ENCODE measurements at regions not wholly inside any gene's neighbourhood (a gene's known extent, or its start where the extent isn't known, plus 50 kb on each side); places are given as distances from the start of the nearest gene placed in this dataset.

DNA sequence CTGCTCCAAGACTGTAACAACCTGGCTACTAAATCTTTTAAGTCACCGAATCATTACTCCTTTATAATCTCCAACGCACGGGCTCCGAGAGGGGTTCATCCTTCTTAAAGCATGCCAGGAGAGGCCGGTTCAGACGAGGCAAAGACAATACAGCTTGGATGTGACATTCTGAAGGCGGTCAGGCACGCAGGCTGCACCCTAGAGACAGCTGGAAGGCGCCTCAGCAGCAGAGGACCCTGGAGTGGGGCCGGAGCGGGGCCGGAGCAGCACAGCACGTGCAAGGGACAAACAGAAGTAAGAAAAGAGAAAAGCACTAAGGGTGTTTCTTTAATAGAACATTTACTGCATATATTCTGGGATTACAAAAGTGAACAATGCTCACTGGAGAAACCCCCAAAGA is 97.8 kb upstream of the PPP2R2D start:
- no peak for DNase-seq (ENCODE audit: low spot score)

DNA sequence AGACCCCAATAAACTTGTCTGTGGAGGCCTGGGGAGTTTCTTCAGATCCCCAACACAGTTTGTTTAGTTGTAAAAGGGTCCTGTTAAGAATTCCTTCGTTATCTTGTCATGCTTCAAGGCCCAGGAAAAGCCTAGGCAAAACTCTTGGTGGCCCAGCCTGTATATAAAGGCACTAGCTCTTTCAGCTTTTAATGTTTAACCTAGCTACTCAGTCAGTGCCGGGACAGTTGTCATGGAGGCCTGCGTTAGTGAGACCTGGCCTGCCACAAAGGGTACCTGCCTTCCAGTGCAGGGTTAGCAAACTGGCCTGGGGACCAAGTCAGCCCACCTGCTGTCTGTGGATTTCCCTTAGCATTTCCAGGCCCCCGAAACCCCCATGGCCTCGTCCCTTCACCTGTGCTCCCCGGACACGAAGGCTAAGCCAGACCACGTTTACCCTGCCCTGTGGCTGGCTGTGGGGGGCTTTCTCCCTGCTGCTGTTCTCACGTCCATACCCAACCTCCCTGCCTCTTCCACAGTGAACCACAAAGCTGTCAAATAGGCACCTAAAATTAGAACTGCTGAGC is 96.9 kb upstream of the PPP2R2D start:
- DNase-seq (ENCODE audit: low spot score), result no peak

DNA sequence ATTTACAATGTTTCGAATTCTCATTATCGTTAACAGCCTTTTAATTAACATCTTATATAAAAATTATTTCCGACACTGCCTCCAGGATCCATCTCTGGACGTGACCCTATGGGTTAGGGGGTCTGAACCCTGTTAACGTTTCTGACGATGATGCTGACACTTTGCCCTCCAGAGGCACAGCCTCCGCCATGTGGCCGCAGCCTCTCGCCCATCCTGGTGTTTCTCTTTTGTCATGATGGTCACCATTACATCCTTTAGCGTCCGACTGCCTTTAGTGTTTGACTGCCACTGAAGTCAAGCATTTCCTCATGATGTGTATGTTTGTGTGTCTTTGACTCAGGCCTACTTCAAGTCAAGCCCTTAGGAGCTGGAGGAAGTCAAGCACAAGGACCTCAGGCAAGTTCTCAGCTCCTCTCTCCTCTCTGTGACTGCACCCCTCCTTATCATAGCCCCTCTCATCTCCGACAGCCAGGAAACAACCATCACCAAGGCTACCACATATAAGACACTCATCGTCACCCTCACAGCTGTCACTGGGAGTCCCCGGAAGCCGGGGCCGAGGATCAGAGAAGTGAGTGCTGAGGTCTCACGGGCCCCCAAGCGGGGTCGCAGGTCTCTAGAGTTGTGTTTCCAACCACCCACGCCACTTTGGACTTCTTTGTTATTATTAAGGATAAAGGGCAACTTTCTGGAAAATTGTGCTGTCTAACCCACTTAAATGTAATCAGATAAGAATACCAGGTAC is 96.1 kb upstream of the PPP2R2D start:
- no peak for DNase-seq (ENCODE audit: low spot score)

DNA sequence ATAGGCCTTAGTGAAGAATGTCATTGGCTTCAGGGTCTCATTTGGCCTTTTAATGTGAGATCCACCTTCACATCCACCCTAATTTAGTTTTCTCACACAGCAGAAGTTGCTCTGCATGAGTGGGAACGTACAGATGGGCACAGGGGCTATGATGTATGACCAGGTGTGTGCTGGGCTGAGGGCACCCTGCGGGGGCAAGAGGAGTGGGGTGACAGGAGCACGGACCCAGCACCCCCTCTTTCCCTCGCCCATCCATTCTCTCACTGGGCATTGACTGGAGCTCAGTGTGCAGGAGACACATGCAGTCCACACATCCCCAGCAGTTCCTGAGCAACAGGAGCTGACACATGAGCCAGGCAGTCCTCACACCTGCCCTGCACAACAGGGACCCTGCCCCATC is 95.1 kb upstream of the PPP2R2D start:
- DNase-seq (ENCODE audit: low spot score), result no peak

DNA sequence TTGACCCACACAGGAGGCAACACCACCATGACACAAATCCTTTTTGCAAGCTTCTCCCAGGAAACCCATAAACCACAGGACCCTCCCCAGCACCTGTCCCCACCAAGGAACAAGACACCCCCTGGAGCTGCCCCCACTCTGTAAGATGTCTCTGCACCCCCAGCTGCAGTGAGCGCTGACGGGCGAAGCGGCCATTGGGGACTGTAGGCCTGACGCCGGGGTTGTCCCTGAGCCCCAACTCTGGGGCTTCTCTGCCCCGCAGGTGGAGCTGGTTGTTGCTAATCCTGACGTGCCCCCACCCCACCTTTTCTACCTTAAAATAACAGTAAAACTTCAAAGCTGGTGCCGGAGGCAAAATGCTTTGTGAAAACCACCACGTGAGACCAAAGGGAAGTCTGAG is 94.7 kb upstream of the PPP2R2D start:
- no peak for DNase-seq (ENCODE audit: low spot score)

DNA sequence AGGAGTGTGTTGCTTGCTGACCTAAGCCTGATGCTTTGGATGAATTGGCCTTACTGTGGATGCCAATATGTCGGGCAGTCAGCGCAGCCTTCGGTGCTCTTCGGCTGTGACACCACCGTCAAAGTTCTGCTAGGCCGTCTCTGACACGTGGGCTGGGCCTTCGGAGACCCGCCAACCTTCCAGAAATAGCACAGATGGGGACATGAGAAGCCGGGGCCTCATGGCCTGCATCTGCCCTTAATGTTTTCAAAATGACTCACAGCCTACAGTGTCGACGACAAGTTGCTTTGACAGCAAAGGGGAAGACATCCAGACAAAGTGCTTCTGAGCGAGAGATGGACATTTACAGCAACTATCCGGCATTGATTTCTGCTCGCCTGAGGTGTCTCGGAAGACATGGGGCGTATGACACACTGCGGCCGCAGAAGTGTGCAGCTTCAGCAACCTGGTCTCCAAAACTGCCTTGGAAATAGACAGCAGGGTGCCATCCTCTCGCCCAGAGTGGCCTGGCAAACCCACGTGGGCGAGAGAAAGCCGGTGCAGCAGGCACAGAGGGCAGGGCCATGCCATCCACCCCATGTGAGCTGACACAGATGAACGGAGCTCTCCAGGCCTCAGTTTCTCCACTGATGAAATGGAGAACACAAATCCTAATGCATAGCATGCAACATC is 94.0 kb upstream of the PPP2R2D start:
- no peak for DNase-seq (ENCODE audit: low spot score)

DNA sequence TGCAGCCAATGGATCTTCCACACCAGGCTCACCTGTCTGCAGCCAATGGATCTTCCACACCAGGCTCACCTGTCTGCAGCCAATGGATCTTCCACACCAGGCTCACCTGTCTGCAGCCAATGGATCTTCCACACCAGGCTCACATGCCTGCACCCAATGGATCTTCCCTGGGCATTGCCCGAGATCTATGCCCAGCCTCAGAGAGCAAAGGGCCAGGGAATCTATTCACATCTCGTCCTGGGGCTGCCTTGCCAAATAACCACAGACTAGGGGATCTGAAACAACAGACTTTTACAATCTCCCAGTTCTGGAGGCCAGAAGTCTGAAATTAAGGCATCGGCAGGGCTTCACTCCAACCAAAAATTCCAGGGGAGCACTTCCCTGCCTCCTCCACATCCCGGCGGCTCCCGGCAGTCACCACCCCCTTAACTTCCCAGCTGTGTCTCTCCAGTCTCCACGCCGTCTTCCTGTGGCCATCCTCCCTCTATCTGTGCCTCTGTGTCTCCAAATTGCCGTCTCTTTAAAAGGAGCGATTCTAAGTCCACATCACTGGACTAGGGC is 92.4 kb upstream of the PPP2R2D start:
- no peak for DNase-seq (ENCODE audit: low spot score)

DNA sequence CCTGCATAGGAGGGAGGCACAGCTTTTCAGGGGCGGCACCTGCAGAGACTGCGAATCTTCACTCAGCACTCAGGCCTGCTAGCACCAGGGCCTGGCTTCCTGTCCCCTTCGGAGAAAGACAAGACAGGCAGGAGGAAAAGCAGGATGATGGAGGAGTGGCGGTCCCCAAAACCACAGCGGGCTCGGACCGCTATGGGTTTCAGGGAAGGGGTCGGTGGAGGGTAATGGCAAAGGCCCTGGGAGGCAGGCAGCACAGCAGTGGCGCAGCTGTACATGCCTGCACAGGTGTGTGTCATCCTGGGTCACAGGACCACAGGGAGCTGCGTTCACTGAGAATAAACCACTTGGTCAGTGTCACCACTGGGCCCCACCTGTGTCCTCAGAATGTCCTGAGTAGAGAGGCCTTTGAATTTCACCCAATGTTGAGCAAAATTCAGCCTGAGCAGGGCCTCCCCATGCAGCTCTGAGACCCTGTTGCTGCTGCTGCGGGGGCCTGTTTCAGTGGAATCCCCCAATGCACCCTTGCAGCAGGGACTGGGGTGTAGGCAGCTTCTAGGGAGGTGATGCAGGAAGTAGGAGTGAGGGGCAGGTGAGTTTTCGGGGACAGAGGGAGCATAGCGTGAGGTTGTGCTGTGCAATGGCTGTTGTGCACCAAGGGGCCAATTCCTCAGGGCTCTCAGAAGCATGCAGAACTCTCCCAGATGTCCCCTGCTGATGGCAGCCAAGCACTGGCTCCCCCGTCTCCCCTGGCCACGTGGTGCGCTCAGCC is 90.6 kb upstream of the PPP2R2D start:
- DNase-seq (ENCODE audit: low spot score), result no peak

DNA sequence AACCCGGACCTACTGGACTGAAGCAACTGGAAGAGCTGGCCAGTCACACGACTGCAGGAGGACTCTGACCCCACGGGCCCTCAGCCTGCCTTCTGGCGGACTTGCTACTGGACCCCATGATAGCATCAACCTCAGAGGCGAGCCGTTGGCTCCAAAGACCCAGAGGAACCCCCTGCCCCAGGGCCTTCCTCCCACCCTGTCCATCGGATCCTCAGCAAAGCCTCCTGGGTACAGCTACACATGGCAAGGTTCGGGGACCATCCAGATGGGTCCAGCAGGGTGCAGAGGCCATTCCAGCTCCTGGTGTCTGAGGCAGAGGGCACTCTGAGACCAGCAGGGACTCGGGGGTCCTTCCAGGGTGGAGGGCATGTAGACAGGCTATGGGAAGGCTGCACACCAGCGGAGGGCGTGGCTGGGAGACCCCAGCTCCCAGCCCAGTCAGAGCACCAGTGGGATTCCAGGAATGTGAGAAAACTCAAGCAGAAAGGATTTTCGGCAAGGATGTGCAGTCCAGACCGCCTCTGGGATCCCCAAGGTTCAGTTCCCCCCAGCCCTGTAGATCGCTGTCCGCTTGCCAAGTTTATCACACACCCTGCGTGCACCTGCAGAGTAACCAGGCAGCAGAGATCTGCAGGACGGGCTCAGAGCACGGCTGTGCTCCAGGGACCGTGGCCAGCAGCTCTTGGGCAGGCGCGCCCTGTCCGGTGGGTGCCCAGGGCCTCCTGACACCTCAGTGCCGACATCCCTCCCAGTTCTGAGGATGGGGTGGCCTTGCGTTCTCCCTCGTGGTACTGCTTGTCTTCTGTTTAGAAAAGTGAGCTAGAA is 89.8 kb upstream of the PPP2R2D start:
- no peak for DNase-seq (ENCODE audit: low spot score)

DNA sequence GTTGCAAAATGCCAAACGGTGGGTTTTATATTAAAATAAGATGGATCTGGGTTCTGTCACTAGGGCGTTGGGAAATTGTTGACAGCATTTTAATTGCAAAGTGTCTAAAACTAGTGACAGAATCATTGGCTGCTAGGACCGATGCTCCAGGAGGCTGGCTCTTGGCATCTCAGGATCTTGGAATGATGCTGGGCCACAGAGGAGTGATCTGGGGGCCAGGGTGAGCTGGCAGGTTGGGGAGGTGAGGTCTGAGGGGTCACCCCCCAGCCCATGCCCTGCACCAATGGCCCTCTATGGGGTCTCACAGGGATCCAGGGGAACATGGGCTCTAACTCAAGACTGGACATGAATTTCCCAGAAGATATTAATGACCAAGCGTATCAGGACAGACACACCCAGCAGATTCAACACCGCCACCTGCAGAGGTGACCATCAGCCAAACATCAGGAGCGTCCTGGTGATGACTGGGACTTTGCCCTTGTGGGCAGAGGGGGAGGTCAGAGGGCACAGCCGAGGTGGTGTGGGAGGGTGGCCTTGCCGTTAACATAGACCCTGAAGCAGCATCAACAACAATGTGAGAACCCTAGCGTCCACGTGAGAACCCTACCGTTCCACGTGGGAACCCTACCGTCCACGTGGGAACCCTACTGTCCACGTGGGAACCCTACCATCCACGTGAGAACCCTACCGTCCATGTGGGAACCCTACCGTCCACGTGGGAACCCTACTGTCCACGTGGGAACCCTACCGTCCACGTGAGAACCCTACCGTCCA is 89.0 kb upstream of the PPP2R2D start:
- no peak for DNase-seq (ENCODE audit: low spot score)

DNA sequence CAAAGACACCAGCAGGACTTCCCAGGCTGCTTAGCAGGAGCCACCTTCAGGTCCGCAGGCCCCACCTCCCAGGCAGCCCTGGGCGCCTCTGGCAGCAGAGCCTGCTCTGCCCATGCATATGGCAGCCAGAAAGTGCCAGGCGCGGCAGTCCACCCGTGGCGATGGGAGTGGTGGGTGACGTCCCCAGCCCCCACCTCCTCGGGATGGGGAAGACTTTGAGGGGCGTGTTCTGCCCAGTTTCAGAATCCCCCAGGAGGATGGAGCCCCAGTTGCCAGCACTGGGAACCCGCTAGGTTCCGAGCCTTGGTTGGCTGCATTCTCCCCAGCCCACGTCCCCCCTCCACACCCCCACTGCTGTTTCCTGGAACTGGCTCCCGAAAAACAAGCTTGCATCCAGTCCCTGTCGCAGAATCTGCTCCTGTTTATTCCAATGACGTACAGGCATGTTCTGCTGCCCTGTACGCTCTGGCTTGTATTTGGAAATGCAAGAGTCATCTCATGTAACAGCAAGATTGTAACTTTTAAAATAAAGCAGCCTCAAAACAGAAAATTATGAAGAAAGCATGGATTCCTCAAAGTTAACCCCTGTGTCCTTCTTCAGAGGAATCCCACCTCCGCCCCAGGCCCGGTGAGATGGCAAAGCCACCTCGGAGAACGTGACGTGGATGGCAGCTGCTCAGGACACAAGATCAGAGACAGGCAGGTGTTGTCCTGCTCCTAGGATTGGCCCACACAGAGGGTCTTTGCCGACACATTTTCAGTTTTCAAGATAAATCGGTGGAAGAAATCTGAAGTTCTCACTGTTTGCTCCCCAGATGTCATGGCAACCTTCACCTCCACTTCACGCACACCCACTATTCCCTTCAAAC is 87.8 kb upstream of the PPP2R2D start:
- no peak for DNase-seq (ENCODE audit: low spot score)

DNA sequence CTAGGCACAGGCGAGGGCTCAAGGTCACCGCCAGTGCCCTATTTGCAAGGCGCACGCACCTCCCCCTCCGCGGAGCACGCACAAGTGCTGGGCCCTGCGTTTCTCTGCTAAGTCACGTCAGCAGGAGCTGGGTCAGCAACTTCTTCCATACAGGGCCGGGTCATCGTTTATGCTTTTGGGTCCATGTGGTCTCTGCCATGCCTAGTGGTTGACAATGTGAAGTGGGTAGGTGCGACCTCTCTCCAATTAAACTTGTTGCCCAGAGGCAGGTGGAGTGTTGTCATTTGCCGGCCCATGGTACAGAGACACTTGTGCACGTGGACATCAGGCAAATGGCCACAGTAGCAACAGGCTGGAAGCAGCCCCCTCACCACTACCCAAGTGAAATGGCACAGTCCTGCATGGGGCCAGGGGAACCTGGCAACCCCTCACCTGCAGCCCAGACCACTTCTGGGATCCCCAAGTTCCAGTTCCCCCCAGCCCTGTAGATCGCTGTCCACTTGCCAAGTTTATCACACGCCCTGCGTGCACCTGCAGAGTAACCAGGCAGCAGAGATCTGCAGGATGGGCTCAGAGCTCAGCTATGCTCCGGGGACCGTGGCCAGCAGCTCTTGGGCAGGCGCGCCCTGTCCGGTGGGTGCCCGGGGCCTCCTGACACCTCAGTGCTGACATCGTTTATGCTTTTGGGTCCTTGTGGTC is 86.1 kb upstream of the PPP2R2D start:
- no peak for DNase-seq (ENCODE audit: low spot score)

DNA sequence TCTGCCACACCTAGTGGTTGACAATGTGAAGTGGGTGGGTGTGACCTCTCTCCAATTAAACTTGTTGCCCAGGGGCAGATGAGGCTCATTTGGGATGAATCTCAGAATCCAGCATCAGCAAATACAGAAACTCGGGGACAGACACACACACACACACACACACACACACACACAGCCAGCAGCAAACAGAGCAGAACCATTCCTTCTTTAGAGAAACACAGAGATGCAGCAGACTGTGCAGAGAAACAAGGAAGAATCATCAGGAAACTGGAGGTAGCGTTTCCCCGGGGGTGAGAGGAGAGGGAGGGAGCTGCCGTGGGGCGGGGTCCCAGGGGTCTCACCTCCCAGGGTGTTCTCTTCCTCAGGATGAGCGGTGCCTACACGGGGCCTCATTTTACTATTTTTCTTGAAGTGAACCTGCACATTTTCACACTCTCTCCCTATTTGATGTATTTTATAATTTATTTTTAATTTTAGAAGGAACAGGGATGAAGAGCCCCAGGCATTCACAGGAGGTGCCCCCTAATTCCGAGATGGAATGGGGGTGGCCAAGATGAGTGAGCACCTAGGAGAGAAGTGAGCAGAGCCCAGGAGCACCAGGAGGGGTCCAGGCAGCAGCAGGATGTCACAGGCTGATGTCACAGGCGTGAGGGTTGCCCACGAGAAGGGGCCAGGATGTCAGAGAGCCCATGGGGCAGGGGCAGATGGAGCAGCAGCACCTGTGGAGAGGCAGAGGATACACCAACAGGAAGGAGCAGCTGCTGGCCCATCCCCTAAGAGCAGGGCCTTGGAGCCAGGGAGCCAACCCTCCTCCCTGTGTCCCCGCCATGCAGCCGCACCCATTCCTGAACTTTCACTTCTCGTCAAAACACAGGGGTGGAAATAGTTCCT is 85.3 kb upstream of the PPP2R2D start:
- DNase-seq (ENCODE audit: low spot score), result no peak

DNA sequence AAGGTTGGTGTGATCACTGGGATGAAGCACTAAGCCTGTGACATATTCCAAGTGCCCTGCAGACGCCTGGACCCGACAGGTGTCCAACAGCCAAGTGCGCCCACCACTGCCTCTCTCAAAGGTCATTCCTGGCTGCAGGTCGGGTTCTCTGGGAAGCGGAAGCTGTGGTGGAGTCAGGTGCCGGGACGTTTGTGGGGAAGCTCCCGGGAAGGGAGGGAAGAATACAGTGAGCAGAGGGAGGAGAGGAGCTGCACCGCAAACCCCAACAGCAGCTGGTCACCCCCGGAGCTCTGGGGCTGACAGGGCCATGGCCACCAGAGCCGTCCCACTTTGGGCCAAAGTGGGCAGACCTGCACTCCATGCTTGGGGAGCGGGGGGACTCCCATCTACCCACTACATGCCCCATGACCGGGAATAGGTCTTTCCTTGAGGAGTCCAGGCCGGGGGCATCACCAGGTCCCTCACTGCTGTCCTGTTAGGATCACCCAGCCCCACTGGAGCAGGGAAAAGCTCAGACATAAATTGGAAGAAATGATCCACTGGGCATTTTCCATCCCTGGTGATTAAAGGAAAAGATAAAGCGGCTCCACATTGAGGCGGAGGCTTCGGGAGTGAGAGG is 84.5 kb upstream of the PPP2R2D start:
- DNase-seq (ENCODE audit: low spot score), result no peak

DNA sequence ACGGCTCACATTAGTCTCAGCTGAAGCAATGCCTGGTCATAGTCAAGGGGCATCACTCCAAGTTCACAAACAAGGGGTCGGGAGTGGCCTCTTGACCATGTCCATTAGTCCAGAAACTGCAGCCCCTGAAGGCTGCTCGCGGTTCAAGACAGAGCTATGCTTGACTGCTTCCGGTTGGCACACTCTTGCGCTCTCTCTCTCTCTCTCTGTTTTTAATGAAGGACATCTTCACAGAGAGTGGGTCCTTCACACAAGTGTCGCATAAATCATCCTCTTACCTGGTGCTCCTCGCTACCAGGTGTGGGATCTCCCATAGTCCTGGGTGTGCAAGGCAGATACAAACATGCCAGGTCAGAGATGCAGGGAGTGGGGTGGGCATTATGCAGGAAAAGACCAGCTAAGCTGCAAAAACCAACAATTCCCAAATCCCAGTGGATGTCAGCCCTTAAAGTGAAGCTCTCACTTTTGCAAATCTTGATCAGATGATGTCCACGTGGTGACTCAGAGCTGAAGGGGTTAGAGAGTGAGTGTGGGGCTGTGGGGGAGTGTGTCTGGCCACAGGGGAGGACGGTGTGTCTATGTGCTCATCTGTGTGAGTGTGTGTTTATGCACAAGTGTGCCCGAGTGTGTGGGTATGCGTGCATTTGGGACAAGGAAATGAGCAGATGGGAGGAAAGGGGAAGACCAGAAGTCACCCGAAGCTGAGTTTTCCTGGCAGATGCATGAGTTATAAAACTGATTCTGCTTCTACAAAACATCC is 83.7 kb upstream of the PPP2R2D start:
- no peak for DNase-seq (ENCODE audit: low spot score)

DNA sequence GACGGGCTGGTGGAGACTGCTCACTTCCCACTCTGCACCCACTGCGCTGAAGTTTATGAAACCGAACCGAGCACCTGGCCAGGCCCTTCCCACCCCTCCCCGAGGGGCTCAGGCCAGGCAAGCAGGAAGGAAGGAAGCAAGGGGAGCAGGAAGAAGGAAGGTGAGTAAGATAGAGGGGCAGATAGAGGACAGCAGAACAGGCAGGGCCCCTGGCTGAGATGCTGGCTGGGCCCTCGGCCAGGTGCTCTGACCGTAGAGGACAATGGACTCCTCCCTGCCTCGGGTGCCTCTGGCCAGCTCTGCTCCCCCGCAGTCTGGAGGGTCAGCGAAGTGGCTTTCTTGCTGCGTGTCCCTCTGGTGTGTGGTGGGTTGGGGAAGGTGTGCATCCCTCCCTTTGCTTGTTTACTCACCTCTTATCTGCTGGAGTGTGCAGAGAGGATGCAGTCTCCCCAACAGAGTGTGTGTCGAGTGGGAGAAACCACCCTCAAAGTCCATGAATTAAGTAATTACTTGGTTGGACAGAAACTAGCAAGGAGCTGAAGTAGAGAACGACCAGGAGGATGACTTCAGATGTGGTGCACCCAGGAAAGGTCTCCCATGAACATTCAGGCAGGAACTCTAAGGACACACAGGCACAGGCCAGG is 82.8 kb upstream of the PPP2R2D start:
- no peak for DNase-seq (ENCODE audit: low spot score)

Measured in activated CD4-positive, alpha-beta T cell treated with anti-CD3 and anti-CD28 coated beads, Interleukin-2, Interleukin-4, amounts not matched to agents 100 ng/mL and 50 ng/mL, durations not matched to agents 16 hours and 8 hours (primary cell).